Glomerular visceral epithelial cell (primary cell): ENCODE measurements at regions not wholly inside any gene's neighbourhood (a gene's known extent, or its start where the extent isn't known, plus 50 kb on each side); places are given as distances from the start of the nearest gene placed in this dataset.

Experiments
- DNase-seq: peaks from one replicate; pipeline ENCODE4 v3.0.0-alpha.2; 2016; ENCODE audit errors: extremely low spot score

GRCh38 chr13:54162069-54162468, 1133.5 kb downstream of the OLFM4 start:
- DNase-seq: no peak

GRCh38 chr13:54165581-54166215, 1137.1 kb downstream of the OLFM4 start:
- DNase-seq: no peak

GRCh38 chr13:54173996-54174395, 1145.4 kb downstream of the OLFM4 start:
- DNase-seq: no peak

GRCh38 chr13:54175466-54175865, 1146.9 kb downstream of the OLFM4 start:
- DNase-seq: no peak

- no peak for DNase-seq
Observed at GRCh38 chr13:54177466-54177865, 1148.9 kb downstream of the OLFM4 start.

GRCh38 chr13:54183166-54183565, 1154.6 kb downstream of the OLFM4 start:
- no peak for DNase-seq

- DNase-seq: no peak
Observed at GRCh38 chr13:54183728-54184127, 1155.1 kb downstream of the OLFM4 start.

- no peak for DNase-seq
Observed at GRCh38 chr13:54184576-54184975, 1156.0 kb downstream of the OLFM4 start.

GRCh38 chr13:54185101-54185500, 1156.5 kb downstream of the OLFM4 start:
- no peak for DNase-seq

- DNase-seq: no peak
Observed at GRCh38 chr13:54185785-54186184, 1157.2 kb downstream of the OLFM4 start.

GRCh38 chr13:54187461-54187860, 1158.8 kb downstream of the OLFM4 start:
- no peak for DNase-seq

- no peak for DNase-seq
Observed at GRCh38 chr13:54194233-54195024, 1165.8 kb downstream of the OLFM4 start.

- no peak for DNase-seq
Observed at GRCh38 chr13:54196684-54197083, 1168.1 kb downstream of the OLFM4 start.

GRCh38 chr13:54198911-54199310, 1170.3 kb downstream of the OLFM4 start:
- no peak for DNase-seq

- no peak for DNase-seq
Observed at GRCh38 chr13:54206626-54207025, 1178.0 kb downstream of the OLFM4 start.

GRCh38 chr13:54210397-54211049, 1181.9 kb downstream of the OLFM4 start:
- no peak for DNase-seq

- DNase-seq: no peak
Observed at GRCh38 chr13:54216221-54216620, 1187.6 kb downstream of the OLFM4 start.

GRCh38 chr13:54226876-54227275, 1198.3 kb downstream of the OLFM4 start:
- no peak for DNase-seq

- DNase-seq: no peak
Observed at GRCh38 chr13:54232700-54233099, 1204.1 kb downstream of the OLFM4 start.

- DNase-seq: no peak
Observed at GRCh38 chr13:54234607-54235006, 1206.0 kb downstream of the OLFM4 start.

GRCh38 chr13:54241719-54242118, 1213.1 kb downstream of the OLFM4 start:
- no peak for DNase-seq

GRCh38 chr13:54248306-54248705, 1219.7 kb downstream of the OLFM4 start:
- no peak for DNase-seq

- no peak for DNase-seq
Observed at GRCh38 chr13:54261856-54262255, 1233.2 kb downstream of the OLFM4 start.
